ENCODE measurements at regions not wholly inside any gene's neighbourhood (a gene's known extent, or its start where the extent isn't known, plus 50 kb on each side); places are given as distances from the start of the nearest gene placed in this dataset.

DNA sequence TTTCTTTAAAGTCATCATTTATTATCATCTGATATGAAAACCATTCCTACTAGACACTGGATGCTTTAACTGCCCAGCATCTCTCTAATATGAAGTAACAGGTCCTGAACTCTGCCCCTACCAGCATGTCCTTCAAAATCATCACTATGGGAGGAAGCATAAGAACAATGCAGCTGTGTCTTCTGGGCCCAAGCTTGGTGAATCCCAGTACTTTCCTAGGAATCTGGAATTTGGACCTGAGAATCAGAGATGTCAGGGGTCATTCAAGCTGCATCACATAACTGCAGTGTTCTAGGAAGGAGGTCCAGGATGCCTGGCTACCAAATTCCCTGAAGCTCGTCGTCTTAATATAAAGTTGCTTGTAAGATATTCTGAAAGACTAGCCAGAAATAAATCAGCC, 182.7 kb downstream of the AHR start:
- no peaks in the 10 kb centered on the region for H3K36me3 ChIP-seq
- no peaks in the 10 kb centered on the region for H3K27me3 ChIP-seq
- no peak overlapping the region for H3K4me3 ChIP-seq (ENCODE audit: low read depth, low read length)
- TF ChIP-seq, protein P1, sequence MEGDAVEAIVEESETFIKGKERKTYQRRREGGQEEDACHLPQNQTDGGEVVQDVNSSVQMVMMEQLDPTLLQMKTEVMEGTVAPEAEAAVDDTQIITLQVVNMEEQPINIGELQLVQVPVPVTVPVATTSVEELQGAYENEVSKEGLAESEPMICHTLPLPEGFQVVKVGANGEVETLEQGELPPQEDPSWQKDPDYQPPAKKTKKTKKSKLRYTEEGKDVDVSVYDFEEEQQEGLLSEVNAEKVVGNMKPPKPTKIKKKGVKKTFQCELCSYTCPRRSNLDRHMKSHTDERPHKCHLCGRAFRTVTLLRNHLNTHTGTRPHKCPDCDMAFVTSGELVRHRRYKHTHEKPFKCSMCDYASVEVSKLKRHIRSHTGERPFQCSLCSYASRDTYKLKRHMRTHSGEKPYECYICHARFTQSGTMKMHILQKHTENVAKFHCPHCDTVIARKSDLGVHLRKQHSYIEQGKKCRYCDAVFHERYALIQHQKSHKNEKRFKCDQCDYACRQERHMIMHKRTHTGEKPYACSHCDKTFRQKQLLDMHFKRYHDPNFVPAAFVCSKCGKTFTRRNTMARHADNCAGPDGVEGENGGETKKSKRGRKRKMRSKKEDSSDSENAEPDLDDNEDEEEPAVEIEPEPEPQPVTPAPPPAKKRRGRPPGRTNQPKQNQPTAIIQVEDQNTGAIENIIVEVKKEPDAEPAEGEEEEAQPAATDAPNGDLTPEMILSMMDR (IDR thresholded peaks at IDR 0.05; ENCODE audit: low read depth, low read length), result no peak
- H3K9me3 ChIP-seq, result no peaks in the 10 kb centered on the region
- no peaks in the 10 kb centered on the region for H3K4me1 ChIP-seq
- DNase-seq, result no peak

DNA sequence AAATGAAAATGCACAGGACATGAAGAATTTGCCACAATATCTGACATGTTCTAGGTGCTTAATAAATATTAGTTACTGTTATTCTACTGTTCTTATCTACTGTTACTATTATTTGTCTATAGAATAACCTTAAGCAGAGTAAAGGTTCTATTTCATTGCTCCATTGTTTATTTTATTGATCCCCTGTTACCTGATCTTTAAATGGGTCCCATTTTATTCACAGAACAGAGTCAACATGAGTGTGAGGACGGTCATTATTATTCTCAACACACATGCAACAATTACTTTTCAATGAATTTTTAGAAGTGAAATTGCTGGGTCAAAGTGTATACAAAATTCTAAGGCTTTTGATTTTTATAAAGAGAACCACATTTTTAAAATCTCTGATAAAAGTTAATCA, 186.9 kb downstream of the AHR start:
- Histone ChIP-seq H3K9me3 (no peaks in the 10 kb centered on the region), H3K36me3 (no peaks in the 10 kb centered on the region), H3K4me3 (ENCODE audit: low read depth, low read length) (no peak overlapping the region), H3K4me1 (no peaks in the 10 kb centered on the region), H3K27me3 (no peaks in the 10 kb centered on the region)
- TF ChIP-seq, protein P1 (IDR thresholded peaks at IDR 0.05; ENCODE audit: low read depth, low read length), result no peak
- no peak for DNase-seq

GRCh38 chr7:17485904-17486303, 187.5 kb downstream of the AHR start:
- H3K36me3 ChIP-seq, result no peaks in the 10 kb centered on the region
- DNase-seq, result no peak
- no peaks in the 10 kb centered on the region for H3K27me3 ChIP-seq
- H3K4me1 ChIP-seq, result no peaks in the 10 kb centered on the region
- H3K9me3 ChIP-seq, result no peaks in the 10 kb centered on the region
- H3K4me3 ChIP-seq (ENCODE audit: low read depth, low read length), result no peak overlapping the region
- TF ChIP-seq, protein P1 (IDR thresholded peaks at IDR 0.05; ENCODE audit: low read depth, low read length), result no peak

DNA sequence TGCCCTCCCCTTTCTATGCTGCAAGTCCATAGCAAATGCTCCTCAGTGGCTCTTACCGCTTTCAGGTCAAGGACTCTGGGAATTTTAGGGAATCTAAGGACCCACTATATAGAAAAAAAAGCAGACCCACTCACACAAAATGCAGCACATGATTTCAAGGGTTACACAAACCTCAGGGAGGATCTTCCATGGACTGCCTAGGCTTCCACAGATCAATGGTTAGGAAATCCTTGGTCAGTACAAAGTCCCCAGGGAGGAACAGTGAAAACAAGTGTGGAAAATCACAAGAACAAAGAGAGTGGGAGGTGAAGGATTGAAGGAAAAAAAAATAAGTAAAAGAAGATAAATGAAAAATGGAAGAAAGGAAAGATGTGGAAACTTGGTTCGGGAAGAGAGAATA, 188.4 kb downstream of the AHR start:
- Histone ChIP-seq H3K4me1 (no peaks in the 10 kb centered on the region), H3K9me3 (no peaks in the 10 kb centered on the region), H3K36me3 (no peaks in the 10 kb centered on the region), H3K4me3 (ENCODE audit: low read depth, low read length) (no peak overlapping the region), H3K27me3 (no peaks in the 10 kb centered on the region)
- TF ChIP-seq, protein P1 (IDR thresholded peaks at IDR 0.05; ENCODE audit: low read depth, low read length), result no peak
- no peak for DNase-seq

DNA sequence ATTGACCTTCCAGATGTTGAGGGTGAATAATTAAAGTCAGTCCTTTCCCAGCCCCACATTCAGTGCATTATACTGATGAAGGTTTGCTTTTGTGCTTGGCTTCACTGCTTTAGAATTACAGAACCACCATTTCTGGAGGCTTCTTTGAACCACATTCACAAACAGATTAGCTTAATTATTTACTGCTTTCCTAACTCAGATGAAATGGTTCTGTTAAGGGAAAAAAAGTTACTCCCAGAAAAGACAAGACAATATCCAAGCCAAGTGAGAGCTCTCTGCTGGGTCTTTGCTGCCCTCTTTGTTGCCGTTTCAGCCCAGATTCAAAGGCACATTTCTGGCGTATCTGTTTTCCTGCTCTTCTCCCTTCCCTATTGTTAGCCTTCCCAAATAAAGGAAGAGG, 188.9 kb downstream of the AHR start:
- Histone ChIP-seq H3K36me3 (no peaks in the 10 kb centered on the region), H3K4me1 (no peaks in the 10 kb centered on the region), H3K4me3 (ENCODE audit: low read depth, low read length) (no peak overlapping the region), H3K27me3 (no peaks in the 10 kb centered on the region), H3K9me3 (no peaks in the 10 kb centered on the region)
- TF ChIP-seq, protein P1 (IDR thresholded peaks at IDR 0.05; ENCODE audit: low read depth, low read length), result no peak
- DNase-seq, result no peak

- Histone ChIP-seq H3K4me1 (no peaks in the 10 kb centered on the region), H3K9me3 (no peaks in the 10 kb centered on the region), H3K4me3 (ENCODE audit: low read depth, low read length) (no peak overlapping the region), H3K27me3 (no peaks in the 10 kb centered on the region), H3K36me3 (no peaks in the 10 kb centered on the region)
- TF ChIP-seq, protein P1 (IDR thresholded peaks at IDR 0.05; ENCODE audit: low read depth, low read length), result no peak
- no peak for DNase-seq
Observed at GRCh38 chr7:17488829-17489228, 190.4 kb downstream of the AHR start.
